H9 (cell line): ENCODE measurements at regions not wholly inside any gene's neighbourhood (a gene's known extent, or its start where the extent isn't known, plus 50 kb on each side); places are given as distances from the start of the nearest gene placed in this dataset.

ENCODE experiments used
- DNase-seq: peaks from one replicate; pipeline ENCODE4 v3.0.0-alpha.2; 2017
- H2AFZ ChIP-seq: one replicate; pipeline ENCODE4 v1.6.1; 2013; ENCODE audit warnings: mild to moderate bottlenecking, low read length, control low read depth, moderate library complexity
- H2AK5ac ChIP-seq: 2 replicates; pipeline ENCODE4 v1.6.1; 2013; ENCODE audit warnings: low read length, control low read depth, mixed read lengths; ENCODE audit not compliant: insufficient read length
- H2BK120ac ChIP-seq: one replicate; pipeline ENCODE4 v1.6.1; 2013; ENCODE audit warnings: low read depth, mild to moderate bottlenecking, low read length, control low read depth, inconsistent platforms; ENCODE audit not compliant: poor library complexity, severe bottlenecking
- H2BK12ac ChIP-seq: 2 replicates; pipeline ENCODE4 v1.6.1; 2013; ENCODE audit warnings: low read length, control low read depth, mixed read lengths, low read depth; ENCODE audit not compliant: insufficient read length
- H2BK15ac ChIP-seq: 2 replicates; pipeline ENCODE4 v1.6.1; 2013; ENCODE audit warnings: low read depth, low read length, control low read depth
- H2BK20ac ChIP-seq: one replicate; pipeline ENCODE4 v1.6.1; 2013; ENCODE audit warnings: low read depth, mild to moderate bottlenecking, low read length, control low read depth, inconsistent platforms; ENCODE audit not compliant: poor library complexity, severe bottlenecking
- H2BK5ac ChIP-seq: 2 replicates; pipeline ENCODE4 v1.6.1; 2013; ENCODE audit warnings: low read length, control low read depth, mixed read lengths; ENCODE audit not compliant: insufficient read length
- H3K14ac ChIP-seq: 2 replicates; pipeline ENCODE4 v1.6.1; 2013; ENCODE audit warnings: low read length, control low read depth; ENCODE audit not compliant: insufficient read depth
- H3K18ac ChIP-seq: 2 replicates; pipeline ENCODE4 v1.6.1; 2013; ENCODE audit warnings: low read depth, mild to moderate bottlenecking, mixed read lengths, low read length, control low read depth; ENCODE audit not compliant: insufficient read length
- H3K23ac ChIP-seq: 2 replicates; pipeline ENCODE4 v1.6.1; 2013; ENCODE audit warnings: low read length, control low read depth, mixed read lengths, low read depth; ENCODE audit not compliant: insufficient read length
- H3K23me2 ChIP-seq: 2 replicates; pipeline ENCODE4 v1.6.1; 2013; ENCODE audit warnings: low read depth, mild to moderate bottlenecking, mixed read lengths, low read length, control low read depth; ENCODE audit not compliant: insufficient read length, poor library complexity, severe bottlenecking
- H3K27ac ChIP-seq: 2 replicates; pipeline ENCODE4 v1.5.1; 2013; ENCODE audit warnings: low read length, control low read depth, mixed read lengths, low read depth; ENCODE audit not compliant: insufficient read length
- H3K27me3 ChIP-seq: 2 replicates; pipeline ENCODE4 v1.6.1; 2013; ENCODE audit warnings: low read length, control low read depth, inconsistent platforms; ENCODE audit not compliant: insufficient read depth
- H3K4ac ChIP-seq: 2 replicates; pipeline ENCODE4 v1.6.1; 2013; ENCODE audit warnings: low read depth, mild to moderate bottlenecking, control low read depth, inconsistent platforms, low read length, moderate library complexity
- H3K4me1 ChIP-seq: 2 replicates; pipeline ENCODE4 v1.6.1; 2013; ENCODE audit warnings: low read length, control low read depth, inconsistent platforms; ENCODE audit not compliant: insufficient read depth
- H3K4me2 ChIP-seq: 2 replicates; pipeline ENCODE4 v1.6.1; 2013; ENCODE audit warnings: low read length, control low read depth, mixed read lengths; ENCODE audit not compliant: insufficient read length, insufficient read depth
- H3K56ac ChIP-seq: 2 replicates; pipeline ENCODE4 v1.6.1; 2013; ENCODE audit warnings: low read depth, mild to moderate bottlenecking, mixed read lengths, low read length, control low read depth; ENCODE audit not compliant: insufficient read length
- H3K79me1 ChIP-seq: 2 replicates; pipeline ENCODE4 v1.6.1; 2013; ENCODE audit warnings: low read depth, mild to moderate bottlenecking, moderate library complexity, low read length, control low read depth, inconsistent platforms; ENCODE audit not compliant: insufficient read depth, poor library complexity, severe bottlenecking
- H3K79me2 ChIP-seq: 2 replicates; pipeline ENCODE4 v1.6.1; 2013; ENCODE audit warnings: low read length, control low read depth, inconsistent platforms; ENCODE audit not compliant: insufficient read depth
- H3K9ac ChIP-seq: 2 replicates; pipeline ENCODE4 v1.6.1; 2013; ENCODE audit warnings: low read length, control low read depth, mixed read lengths; ENCODE audit not compliant: insufficient read length; ENCODE audit errors: extremely low read depth
- H3K9me3 ChIP-seq: one replicate; pipeline ENCODE4 v1.6.1; 2013; ENCODE audit warnings: low read depth, low read length, inconsistent platforms; ENCODE audit not compliant: control insufficient read depth
- H3T11ph ChIP-seq: one replicate; pipeline ENCODE4 v1.6.1; 2013; ENCODE audit warnings: mild to moderate bottlenecking, low read length, control low read depth, inconsistent platforms
- H4K20me1 ChIP-seq: one replicate; pipeline ENCODE4 v1.6.1; 2013; ENCODE audit not compliant: control insufficient read depth, insufficient read length, insufficient read depth
- H4K5ac ChIP-seq: 2 replicates; pipeline ENCODE4 v1.6.1; 2013; ENCODE audit warnings: low read depth, mild to moderate bottlenecking, mixed read lengths, low read length, control low read depth; ENCODE audit not compliant: insufficient read length
- H4K8ac ChIP-seq: replicated peaks from 2 replicates; pipeline ENCODE4 v1.6.1; 2013; ENCODE audit warnings: low read length, control low read depth, mixed read lengths, low read depth; ENCODE audit not compliant: insufficient read length
- H4K91ac ChIP-seq: 2 replicates; pipeline ENCODE4 v1.6.1; 2013; ENCODE audit warnings: low read depth, mild to moderate bottlenecking, moderate library complexity, mixed read lengths, low read length, control low read depth; ENCODE audit not compliant: insufficient read length
- H3K27ac Mint-ChIP-seq, 3 experiments: 2 replicates in 2 of 3; 3 replicates in 1 of 3; pipeline ENCODE4 v1.8.0; 2020 to 2021; ENCODE audit warnings: mixed read lengths in 3 of 3, mild to moderate bottlenecking in 1 of 3, moderate library complexity in 1 of 3
- H3K27me3 Mint-ChIP-seq: 2 replicates; pipeline ENCODE4 v1.8.0; 2021; ENCODE audit warnings: low read depth, mild to moderate bottlenecking, moderate library complexity, mixed read lengths
- H3K36me3 Mint-ChIP-seq, 3 experiments: 2 replicates in 2 of 3; 3 replicates in 1 of 3; pipeline ENCODE4 v1.8.0; 2020 to 2021; ENCODE audit warnings: low read depth in 3 of 3, mixed read lengths in 3 of 3; ENCODE audit not compliant: insufficient read depth in 1 of 3
- H3K4me1 Mint-ChIP-seq, 2 experiments: 2 replicates each; pipeline ENCODE4 v1.8.0; 2020; ENCODE audit warnings: mixed read lengths in 2 of 2
- H3K4me3 Mint-ChIP-seq, 2 experiments: 2 replicates in 1 of 2; 3 replicates in 1 of 2; pipeline ENCODE4 v1.8.0; 2020 to 2021; ENCODE audit warnings: mild to moderate bottlenecking in 2 of 2, mixed read lengths in 2 of 2, moderate library complexity in 1 of 2
- H3K9me3 Mint-ChIP-seq, 2 experiments: 2 replicates in 1 of 2; 3 replicates in 1 of 2; pipeline ENCODE4 v1.8.0; 2020; ENCODE audit warnings: mild to moderate bottlenecking in 2 of 2, mixed read lengths in 2 of 2, moderate library complexity in 1 of 2
- TF ChIP-seq, protein P1 (sequence below): fragments of 200-600 bp; sonication (generic); conservative IDR thresholded peaks from 3 replicates; pipeline ENCODE4 v1.8.0; 2021; ENCODE audit warnings: antibody characterized with exemption, mild to moderate bottlenecking

DNA sequence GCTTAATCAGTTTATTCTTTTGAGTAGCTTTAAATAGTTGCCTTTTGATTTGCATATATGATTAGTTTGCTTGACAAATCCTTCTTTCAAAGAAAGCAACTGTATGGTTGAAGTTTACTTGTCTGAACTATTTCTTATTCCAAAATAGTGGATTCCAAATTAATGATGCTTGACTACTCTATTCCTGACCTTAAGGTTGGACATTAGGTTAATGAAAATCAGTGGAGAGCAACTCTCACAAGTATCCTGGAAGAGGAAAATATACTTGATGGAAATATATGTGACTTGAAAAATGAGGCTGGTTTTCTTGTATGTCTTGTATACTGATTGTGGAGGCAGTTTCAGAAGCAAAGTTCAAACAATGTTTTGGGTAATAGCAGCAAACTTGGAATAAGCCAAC lies 369.2 kb upstream of the PODXL start:
- no peaks in the 10 kb centered on the region for H3K4me1 Mint-ChIP-seq
- Histone ChIP-seq H2BK12ac (no peak overlapping the region), H3K9ac (no peak overlapping the region), H4K20me1 (no peaks in the 10 kb centered on the region), H4K8ac (no peak overlapping the region), H3T11ph (no peak overlapping the region), H3K4me1 (no peaks in the 10 kb centered on the region), H3K56ac (no peak overlapping the region), H2AK5ac (no peak overlapping the region), H2BK20ac (no peak overlapping the region), H2AFZ (no peak overlapping the region), H2BK15ac (no peak overlapping the region), H4K5ac (no peak overlapping the region), H2BK5ac (no peak overlapping the region), H3K79me1 (no peaks in the 10 kb centered on the region), H2BK120ac (no peak overlapping the region), H3K4ac (no peak overlapping the region), H3K79me2 (no peaks in the 10 kb centered on the region), H3K27me3 (no peaks in the 10 kb centered on the region), H3K18ac (no peak overlapping the region), H3K9me3 (no peaks in the 10 kb centered on the region), H3K23me2 (no peaks in the 10 kb centered on the region), H3K27ac (no peak overlapping the region), H3K14ac (no peak overlapping the region), H4K91ac (no peak overlapping the region), H3K23ac (no peak overlapping the region), H3K4me2 (no peak overlapping the region)
- no peaks in the 10 kb centered on the region for H3K36me3 Mint-ChIP-seq
- no peak overlapping the region for H3K4me3 Mint-ChIP-seq
- H3K9me3 Mint-ChIP-seq, result no peaks in the 10 kb centered on the region
- DNase-seq, result no peak
- TF ChIP-seq, protein P1, sequence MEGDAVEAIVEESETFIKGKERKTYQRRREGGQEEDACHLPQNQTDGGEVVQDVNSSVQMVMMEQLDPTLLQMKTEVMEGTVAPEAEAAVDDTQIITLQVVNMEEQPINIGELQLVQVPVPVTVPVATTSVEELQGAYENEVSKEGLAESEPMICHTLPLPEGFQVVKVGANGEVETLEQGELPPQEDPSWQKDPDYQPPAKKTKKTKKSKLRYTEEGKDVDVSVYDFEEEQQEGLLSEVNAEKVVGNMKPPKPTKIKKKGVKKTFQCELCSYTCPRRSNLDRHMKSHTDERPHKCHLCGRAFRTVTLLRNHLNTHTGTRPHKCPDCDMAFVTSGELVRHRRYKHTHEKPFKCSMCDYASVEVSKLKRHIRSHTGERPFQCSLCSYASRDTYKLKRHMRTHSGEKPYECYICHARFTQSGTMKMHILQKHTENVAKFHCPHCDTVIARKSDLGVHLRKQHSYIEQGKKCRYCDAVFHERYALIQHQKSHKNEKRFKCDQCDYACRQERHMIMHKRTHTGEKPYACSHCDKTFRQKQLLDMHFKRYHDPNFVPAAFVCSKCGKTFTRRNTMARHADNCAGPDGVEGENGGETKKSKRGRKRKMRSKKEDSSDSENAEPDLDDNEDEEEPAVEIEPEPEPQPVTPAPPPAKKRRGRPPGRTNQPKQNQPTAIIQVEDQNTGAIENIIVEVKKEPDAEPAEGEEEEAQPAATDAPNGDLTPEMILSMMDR, result no peak
- H3K27ac Mint-ChIP-seq, result no peak overlapping the region
- H3K27me3 Mint-ChIP-seq, result peaks cover 8% of the 10 kb centered on the region
